ENCODE measurements at regions not wholly inside any gene's neighbourhood (a gene's known extent, or its start where the extent isn't known, plus 50 kb on each side); places are given as distances from the start of the nearest gene placed in this dataset.
"Not testable (repeated sequence)": the region's sequence is repeated elsewhere in the genome, so short reads cannot be mapped to it uniquely, and the experiment has no call there.

GRCh38 chr12:27145725-27146124 is 63.3 kb upstream of the C12orf71 start:
- TF ChIP-seq CTCF (IDR thresholded peaks at IDR 0.05; ENCODE audit: low read length); EZH2 (IDR thresholded peaks at IDR 0.05; ENCODE audit: borderline replicate concordance, low read length): not testable (repeated sequence)

Data from OCI-LY1 (cell line).